ENCODE measurements at regions not wholly inside any gene's neighbourhood (a gene's known extent, or its start where the extent isn't known, plus 50 kb on each side); places are given as distances from the start of the nearest gene placed in this dataset.
A peak's percentile ranks its signal among the peaks of the same experiment; 100 is the strongest.

- no peaks in the 10 kb centered on the region for H3K27me3 ChIP-seq (ENCODE audit: control insufficient read depth, insufficient read depth, low read length)
- no peaks in the 10 kb centered on the region for H3K36me3 ChIP-seq (ENCODE audit: control insufficient read depth, insufficient read depth, low read length)
- peak; percentile 68 to 85 for DNase-seq (ENCODE audit: low read depth in 2 of 2)
- H2AFZ ChIP-seq (ENCODE audit: low read length) = peak overlapping the region; percentile 68
- no peak overlapping the region for H3K9ac ChIP-seq (ENCODE audit: insufficient read depth, low read length)
- no peaks in the 10 kb centered on the region for H3K9me3 ChIP-seq (ENCODE audit: control insufficient read depth, insufficient read depth, low read depth, low read length)
- peaks cover 7% of the 10 kb centered on the region for H3K4me1 ChIP-seq (ENCODE audit: control insufficient read depth, extremely low read depth, insufficient read depth, low read length)
- H3K79me2 ChIP-seq (ENCODE audit: control insufficient read depth, insufficient read depth, low read length) = no peaks in the 10 kb centered on the region
- H3K4me3 ChIP-seq (replicated peaks in 1 of 4; ENCODE audit: control extremely low read depth in 1 of 4, insufficient read depth in 1 of 4, low read depth in 3 of 4, low read length in 4 of 4) = peak overlapping the region in 3 of 4 experiments; percentile 4 to 25 (median 8)
- H4K20me1 ChIP-seq (ENCODE audit: control insufficient read depth, extremely low read depth, insufficient read depth, low read length) = no peaks in the 10 kb centered on the region
- H3K4me2 ChIP-seq (ENCODE audit: extremely low read depth, insufficient read depth, low read length) = peak overlapping the region; percentile 66
- peak overlapping the region; percentile 37 for H3K27ac ChIP-seq (ENCODE audit: insufficient read depth, low read length)
- no peak for TF ChIP-seq EZH2 (IDR thresholded peaks at IDR 0.05; ENCODE audit: low read length, missing control alignments)
- no peak for TF ChIP-seq CTCF (conservative IDR thresholded peaks at IDR 0.05 in 1 of 2, IDR thresholded peaks at IDR 0.05 in 1 of 2; ENCODE audit: low read depth in 1 of 2, low read length in 2 of 2)
These were observed 371.4 kb downstream of the KCNRG start for GRCh38 chr13:50386541-50387050.

GRCh38 chr13:50387051-50387581 is 371.9 kb downstream of the KCNRG start:
- peak; percentile 44 to 80 for DNase-seq (ENCODE audit: low read depth in 2 of 2)
- Histone ChIP-seq H3K79me2 (ENCODE audit: control insufficient read depth, insufficient read depth, low read length) (no peaks in the 10 kb centered on the region), H3K4me3 (replicated peaks in 1 of 4; ENCODE audit: control extremely low read depth in 1 of 4, insufficient read depth in 1 of 4, low read depth in 3 of 4, low read length in 4 of 4) (peak overlapping the region in 2 of 4 experiments; percentile 8 to 25), H3K36me3 (ENCODE audit: control insufficient read depth, insufficient read depth, low read length) (no peaks in the 10 kb centered on the region), H4K20me1 (ENCODE audit: control insufficient read depth, extremely low read depth, insufficient read depth, low read length) (no peaks in the 10 kb centered on the region), H2AFZ (ENCODE audit: low read length) (peak overlapping the region; percentile 68), H3K9ac (ENCODE audit: insufficient read depth, low read length) (no peak overlapping the region), H3K27ac (ENCODE audit: insufficient read depth, low read length) (peak overlapping the region; percentile 37), H3K9me3 (ENCODE audit: control insufficient read depth, insufficient read depth, low read depth, low read length) (no peaks in the 10 kb centered on the region), H3K4me1 (ENCODE audit: control insufficient read depth, extremely low read depth, insufficient read depth, low read length) (peaks cover 7% of the 10 kb centered on the region), H3K27me3 (ENCODE audit: control insufficient read depth, insufficient read depth, low read length) (no peaks in the 10 kb centered on the region), H3K4me2 (ENCODE audit: extremely low read depth, insufficient read depth, low read length) (peak overlapping the region; percentile 66)
- TF ChIP-seq CTCF (conservative IDR thresholded peaks at IDR 0.05 in 1 of 2, IDR thresholded peaks at IDR 0.05 in 1 of 2; ENCODE audit: low read depth in 1 of 2, low read length in 2 of 2) (peak; percentile 6 to 9), EZH2 (IDR thresholded peaks at IDR 0.05; ENCODE audit: low read length, missing control alignments) (no peak)

GRCh38 chr13:50388481-50388880 is 373.2 kb downstream of the KCNRG start:
- no peak overlapping the region for H3K4me2 ChIP-seq (ENCODE audit: extremely low read depth, insufficient read depth, low read length)
- no peaks in the 10 kb centered on the region for H3K27me3 ChIP-seq (ENCODE audit: control insufficient read depth, insufficient read depth, low read length)
- H3K79me2 ChIP-seq (ENCODE audit: control insufficient read depth, insufficient read depth, low read length) = no peaks in the 10 kb centered on the region
- H3K4me1 ChIP-seq (ENCODE audit: control insufficient read depth, extremely low read depth, insufficient read depth, low read length) = peaks cover 7% of the 10 kb centered on the region
- no peak overlapping the region for H3K9ac ChIP-seq (ENCODE audit: insufficient read depth, low read length)
- H3K4me3 ChIP-seq (replicated peaks in 1 of 4; ENCODE audit: control extremely low read depth in 1 of 4, insufficient read depth in 1 of 4, low read depth in 3 of 4, low read length in 4 of 4) = no peak overlapping the region
- DNase-seq (ENCODE audit: low read depth in 2 of 2) = no peak
- H3K27ac ChIP-seq (ENCODE audit: insufficient read depth, low read length) = no peak overlapping the region
- H3K36me3 ChIP-seq (ENCODE audit: control insufficient read depth, insufficient read depth, low read length) = no peaks in the 10 kb centered on the region
- H4K20me1 ChIP-seq (ENCODE audit: control insufficient read depth, extremely low read depth, insufficient read depth, low read length) = no peaks in the 10 kb centered on the region
- H3K9me3 ChIP-seq (ENCODE audit: control insufficient read depth, insufficient read depth, low read depth, low read length) = no peaks in the 10 kb centered on the region
- TF ChIP-seq EZH2 (IDR thresholded peaks at IDR 0.05; ENCODE audit: low read length, missing control alignments) (no peak), CTCF (conservative IDR thresholded peaks at IDR 0.05 in 1 of 2, IDR thresholded peaks at IDR 0.05 in 1 of 2; ENCODE audit: low read depth in 1 of 2, low read length in 2 of 2) (no peak)
- H2AFZ ChIP-seq (ENCODE audit: low read length) = no peak overlapping the region

Measured in fibroblast of lung (primary cell).